GM10266 (cell line): ENCODE measurements at regions not wholly inside any gene's neighbourhood (a gene's known extent, or its start where the extent isn't known, plus 50 kb on each side); places are given as distances from the start of the nearest gene placed in this dataset.

ENCODE experiments used
- DNase-seq: peaks from one replicate; pipeline ENCODE4 v3.0.0; 2012; ENCODE audit errors: extremely low spot score
- CTCF ChIP-seq: IDR thresholded peaks from 2 replicates; pipeline ENCODE4 v1.5.1; 2012; ENCODE audit warnings: mild to moderate bottlenecking, low read depth; ENCODE audit not compliant: control insufficient read depth, insufficient read depth; ENCODE audit errors: missing control alignments

GRCh38 chr10:52992567-52992966 is 220.0 kb upstream of the MBL2 start:
- DNase-seq = no peak
- TF ChIP-seq CTCF = no peak

DNA sequence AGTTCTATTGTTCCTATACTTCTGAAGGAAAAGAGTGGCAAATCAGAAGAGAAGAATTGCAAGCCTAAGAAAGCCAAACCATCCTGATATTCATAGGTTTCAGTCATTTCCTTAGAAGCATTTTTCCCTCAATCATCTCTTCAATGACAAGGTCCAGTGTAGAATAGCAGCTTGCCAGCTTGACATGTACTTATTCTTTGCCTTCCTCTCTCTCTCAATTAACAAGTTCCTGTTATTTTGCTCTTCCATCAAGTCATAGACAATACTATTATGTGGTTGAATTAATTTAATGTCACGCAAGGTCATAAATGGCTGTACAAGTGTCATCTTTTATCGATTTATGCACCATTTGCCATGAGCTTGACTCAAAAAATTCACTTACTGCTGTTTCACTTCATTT is 216.3 kb upstream of the MBL2 start:
- no peak for DNase-seq
- TF ChIP-seq CTCF = no peak

DNA sequence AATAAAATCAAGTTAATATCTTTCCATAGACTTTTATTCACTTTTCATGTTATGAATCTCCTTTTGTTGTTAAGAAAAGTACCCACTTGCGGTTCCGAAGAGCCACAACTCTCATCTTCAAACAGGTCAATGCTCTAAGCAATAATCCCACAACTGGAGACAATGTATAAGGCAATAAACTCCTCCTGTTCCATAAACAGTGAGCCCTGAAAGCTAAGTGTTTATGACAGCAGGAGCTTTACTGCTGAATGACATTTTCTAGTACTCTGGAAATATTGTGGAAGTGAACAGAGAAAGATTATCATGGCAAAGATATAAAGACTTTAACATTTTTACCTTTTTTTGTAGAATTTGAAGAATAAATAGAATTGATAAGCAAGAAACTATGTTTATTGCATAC is 213.5 kb upstream of the MBL2 start:
- no peak for TF ChIP-seq CTCF
- no peak for DNase-seq

GRCh38 chr10:52984169-52984568 is 211.6 kb upstream of the MBL2 start:
- DNase-seq = no peak
- TF ChIP-seq CTCF = no peak

GRCh38 chr10:52979295-52979990 is 206.9 kb upstream of the MBL2 start:
- DNase-seq = no peak
- TF ChIP-seq CTCF = no peak

DNA sequence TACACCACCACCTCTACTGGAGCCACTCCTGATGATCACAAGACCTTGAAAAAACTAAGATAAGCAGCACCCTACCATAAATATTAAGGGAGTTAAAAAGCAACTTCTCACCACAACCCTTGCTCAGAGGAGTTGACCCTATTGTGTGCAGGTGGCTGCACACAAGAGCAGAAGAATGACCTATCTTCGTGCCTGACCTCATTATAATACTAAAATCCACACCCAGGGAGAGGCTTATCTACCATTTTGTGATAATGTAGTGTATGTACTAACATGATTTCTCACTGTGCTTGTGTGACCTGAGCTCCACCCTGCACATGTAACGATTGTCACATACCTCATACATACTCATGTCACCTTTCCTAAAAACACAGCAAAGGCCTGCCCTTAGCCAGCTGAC is 205.0 kb upstream of the MBL2 start:
- DNase-seq = no peak
- no peak for TF ChIP-seq CTCF

DNA sequence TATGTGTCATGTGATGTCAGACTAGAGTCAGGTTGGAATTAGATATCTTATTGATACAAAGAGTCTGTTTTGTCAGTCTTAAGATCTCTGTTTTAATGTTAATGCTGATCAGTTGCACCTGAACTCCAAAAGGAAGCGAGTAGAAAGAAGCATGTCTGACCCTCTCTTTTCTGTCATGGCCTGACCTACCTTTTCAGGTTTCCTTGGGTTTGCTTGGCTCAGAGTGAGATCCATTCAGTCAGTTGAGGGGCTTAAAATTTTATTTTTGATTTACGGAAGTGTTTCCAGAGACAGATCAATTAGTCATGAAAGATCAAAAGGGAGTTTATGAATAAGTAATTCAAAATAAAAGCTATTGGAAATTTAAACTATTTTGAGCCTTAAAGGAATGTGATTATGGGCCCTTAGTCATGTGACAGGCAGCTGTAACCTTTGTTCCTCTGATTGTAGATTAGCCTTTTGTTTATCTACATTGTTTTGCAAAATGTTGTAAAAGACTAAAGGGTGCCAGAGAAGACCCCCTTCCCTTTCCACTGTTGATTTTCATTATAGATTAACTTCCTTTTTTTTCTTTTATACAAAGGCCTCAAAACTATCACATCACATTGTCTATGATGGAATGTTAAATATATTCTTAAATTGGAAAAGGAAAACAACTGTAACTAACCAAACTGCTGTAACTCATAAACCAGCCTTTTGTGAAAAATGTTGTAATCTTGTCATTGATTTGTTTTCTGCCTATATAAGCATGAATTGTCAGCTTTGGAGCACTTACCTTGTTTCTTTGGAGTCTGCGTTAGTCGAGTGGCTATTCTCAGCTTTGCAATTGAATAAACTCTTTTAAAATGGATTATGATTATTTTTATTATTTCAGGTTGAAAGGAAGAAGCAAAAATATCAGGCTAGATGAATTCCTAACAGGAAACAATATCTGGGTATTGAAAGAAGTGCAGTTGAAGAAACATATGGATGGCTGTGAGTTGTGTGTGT is 195.5 kb upstream of the MBL2 start:
- no peak for TF ChIP-seq CTCF
- DNase-seq = no peak
